D721Med (cell line): ENCODE measurements at regions not wholly inside any gene's neighbourhood (a gene's known extent, or its start where the extent isn't known, plus 50 kb on each side); places are given as distances from the start of the nearest gene placed in this dataset.
A peak's percentile ranks its signal among the peaks of the same experiment; 100 is the strongest.

Experiments used
- DNase-seq: peaks from one replicate; pipeline ENCODE4 v3.0.0; 2011; ENCODE audit warnings: low spot score; ENCODE audit not compliant: insufficient read length
- FAIRE-seq: peaks from 2 replicates; lab custom pipeline; 2011; peaks lifted over from hg19 to GRCh38; lab: Jason Lieb, UNC
- TF ChIP-seq, protein P1 (sequence below): IDR thresholded peaks from 2 replicates; pipeline ENCODE4 v1.5.1; 2012; ENCODE audit warnings: mild to moderate bottlenecking, control low read depth; ENCODE audit not compliant: insufficient read depth; ENCODE audit errors: missing control alignments

DNA sequence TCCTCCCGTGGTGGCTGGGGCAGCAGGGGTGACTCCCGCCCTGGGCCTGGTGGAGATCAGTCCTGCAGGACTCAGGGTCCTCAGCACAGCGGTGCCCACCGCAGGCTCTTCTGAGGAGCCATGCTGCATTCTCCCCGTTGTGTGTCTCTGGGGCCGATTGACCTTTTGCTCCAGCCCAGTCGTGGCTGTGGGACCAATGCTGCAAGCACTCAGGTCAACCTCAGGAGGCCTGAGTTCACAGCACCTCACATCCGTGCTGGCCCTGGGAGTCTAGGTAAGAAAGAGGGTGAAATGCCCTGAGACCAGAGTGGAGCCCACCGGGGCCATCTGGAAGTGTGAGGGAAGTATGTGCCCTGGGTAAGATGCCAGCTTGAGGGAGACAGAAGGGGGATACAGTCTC lies 316.1 kb upstream of the B3GAT1 start:
- no peak for FAIRE-seq
- no peak for DNase-seq
- TF ChIP-seq, protein P1, sequence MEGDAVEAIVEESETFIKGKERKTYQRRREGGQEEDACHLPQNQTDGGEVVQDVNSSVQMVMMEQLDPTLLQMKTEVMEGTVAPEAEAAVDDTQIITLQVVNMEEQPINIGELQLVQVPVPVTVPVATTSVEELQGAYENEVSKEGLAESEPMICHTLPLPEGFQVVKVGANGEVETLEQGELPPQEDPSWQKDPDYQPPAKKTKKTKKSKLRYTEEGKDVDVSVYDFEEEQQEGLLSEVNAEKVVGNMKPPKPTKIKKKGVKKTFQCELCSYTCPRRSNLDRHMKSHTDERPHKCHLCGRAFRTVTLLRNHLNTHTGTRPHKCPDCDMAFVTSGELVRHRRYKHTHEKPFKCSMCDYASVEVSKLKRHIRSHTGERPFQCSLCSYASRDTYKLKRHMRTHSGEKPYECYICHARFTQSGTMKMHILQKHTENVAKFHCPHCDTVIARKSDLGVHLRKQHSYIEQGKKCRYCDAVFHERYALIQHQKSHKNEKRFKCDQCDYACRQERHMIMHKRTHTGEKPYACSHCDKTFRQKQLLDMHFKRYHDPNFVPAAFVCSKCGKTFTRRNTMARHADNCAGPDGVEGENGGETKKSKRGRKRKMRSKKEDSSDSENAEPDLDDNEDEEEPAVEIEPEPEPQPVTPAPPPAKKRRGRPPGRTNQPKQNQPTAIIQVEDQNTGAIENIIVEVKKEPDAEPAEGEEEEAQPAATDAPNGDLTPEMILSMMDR = no peak

DNA sequence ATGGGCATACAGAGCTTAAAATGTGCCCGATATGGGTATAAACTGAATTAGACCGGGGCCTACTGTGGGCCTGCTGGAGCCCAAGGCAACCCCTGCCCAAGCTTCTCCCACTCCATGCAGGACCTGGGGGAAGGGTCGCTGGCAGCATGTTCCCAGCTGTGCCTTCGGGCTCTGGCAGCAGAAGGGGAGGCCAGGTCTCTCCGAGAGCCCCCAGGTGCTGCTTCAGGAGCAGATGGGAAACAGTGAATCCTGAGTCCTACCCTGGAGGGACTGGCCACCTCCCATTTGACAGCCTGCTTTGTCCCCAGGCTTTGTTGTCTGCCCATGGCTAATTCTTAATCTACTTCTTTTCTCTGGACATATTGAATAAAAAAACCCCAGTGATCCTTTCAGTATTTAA lies 315.6 kb upstream of the B3GAT1 start:
- DNase-seq (no peak), FAIRE-seq (no peak)
- TF ChIP-seq, protein P1 = no peak

DNA sequence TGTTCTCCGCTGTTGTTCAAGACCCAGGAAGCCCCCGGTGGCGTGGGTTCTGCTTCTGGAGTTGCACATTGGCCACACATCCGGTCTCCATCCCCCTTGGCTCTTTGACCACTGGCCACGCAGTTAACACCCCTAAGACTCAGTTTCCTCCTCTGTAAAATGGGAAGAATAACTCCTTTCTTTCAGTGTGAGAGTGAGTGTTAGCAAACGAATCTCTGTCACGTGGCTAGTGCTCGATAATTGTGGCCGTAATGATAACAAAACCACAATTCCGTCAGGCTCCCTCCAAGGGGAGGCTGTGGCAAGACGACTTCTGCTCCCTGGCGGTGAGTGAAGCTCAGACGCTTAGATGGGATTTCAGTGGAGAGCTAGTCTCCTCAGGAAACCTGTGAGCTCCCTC lies 315.2 kb upstream of the B3GAT1 start:
- FAIRE-seq = no peak
- TF ChIP-seq, protein P1 = peak; percentile 15
- no peak for DNase-seq

DNA sequence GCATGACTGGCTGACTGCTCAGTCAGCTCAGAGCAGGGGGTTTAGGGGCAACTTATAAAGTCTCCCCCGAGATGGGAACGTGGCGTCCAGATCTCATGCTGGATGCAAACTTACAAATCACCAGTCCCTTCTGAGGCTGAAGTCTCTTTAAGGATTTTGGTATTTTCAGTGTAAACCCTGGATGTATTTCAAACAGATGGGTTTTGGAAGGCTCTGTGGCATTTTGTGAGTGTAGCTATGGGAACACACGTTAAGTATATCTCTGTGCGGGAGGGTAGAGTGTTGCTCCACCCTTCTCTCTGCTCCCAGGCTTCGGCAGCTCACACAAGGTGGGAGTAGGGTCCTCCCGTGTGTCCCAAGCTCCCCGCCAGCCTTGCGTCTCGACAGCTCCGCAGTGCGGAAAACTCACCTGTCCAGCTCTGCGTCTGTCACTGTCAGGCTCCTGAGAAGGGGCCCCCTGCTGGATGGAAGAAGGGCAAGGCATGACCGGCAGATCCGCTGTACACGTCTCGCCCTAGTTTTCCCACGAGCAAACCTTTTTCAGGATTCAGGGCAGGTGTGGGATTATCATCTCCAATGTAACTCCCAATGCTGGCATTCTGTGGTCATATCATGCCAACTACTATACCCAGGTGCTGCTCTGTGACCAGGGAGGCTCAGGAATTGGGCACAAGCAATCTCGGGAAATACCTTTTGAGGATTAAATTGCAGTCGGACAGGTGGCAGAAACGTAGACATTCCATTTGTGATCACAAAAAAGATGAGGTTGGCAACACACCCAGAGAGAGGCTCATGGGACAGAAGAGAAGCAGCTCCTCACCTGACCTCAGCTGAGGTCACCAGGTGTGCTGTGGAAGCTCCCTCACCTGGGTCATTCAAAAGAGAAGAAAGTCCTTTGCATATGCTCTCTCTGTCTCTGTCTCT lies 313.9 kb upstream of the B3GAT1 start:
- DNase-seq = no peak
- FAIRE-seq = no peak

DNA sequence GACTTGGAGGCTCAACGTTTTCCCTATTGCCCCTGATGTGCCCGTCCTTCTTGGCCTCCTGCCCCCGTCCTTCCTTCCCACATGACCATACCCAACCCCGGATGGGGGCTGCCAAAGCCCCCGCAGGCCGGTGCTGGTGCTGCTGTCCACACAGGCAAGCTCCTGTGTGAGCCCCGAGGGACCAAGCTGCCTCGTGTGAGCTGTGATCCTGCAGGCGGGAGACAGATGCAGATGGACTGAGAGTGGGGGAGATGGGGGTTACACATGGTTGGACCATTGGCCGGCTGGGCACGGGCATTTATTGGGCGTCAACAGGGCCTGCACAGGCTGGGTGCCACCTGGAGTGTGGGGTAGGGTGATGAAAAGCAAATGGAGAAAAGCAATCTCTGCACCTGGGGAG lies 313.2 kb upstream of the B3GAT1 start:
- TF ChIP-seq, protein P1 = no peak
- FAIRE-seq (no peak), DNase-seq (no peak)

More for the DNA sequence above, 313.9 kb upstream of the B3GAT1 start:
- TF ChIP-seq, protein P1 = peak; percentile 20

DNA sequence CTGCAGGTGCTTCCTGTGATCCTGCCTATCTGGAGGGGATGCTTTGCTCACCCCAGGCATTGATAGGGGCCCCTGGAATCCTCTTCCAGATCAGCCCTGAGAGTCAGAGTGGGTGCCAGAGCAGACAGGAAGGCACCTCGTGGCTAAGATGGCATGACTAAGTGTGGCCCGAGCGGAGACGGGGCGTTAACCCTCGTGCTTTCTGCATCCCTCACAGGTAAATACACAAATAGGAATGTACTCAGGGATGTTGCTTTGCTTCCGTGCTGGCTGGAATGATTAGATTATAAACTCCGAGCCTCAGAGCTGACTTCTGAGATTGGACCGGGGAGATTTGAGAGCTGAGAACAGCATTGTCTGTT lies 312.7 kb upstream of the B3GAT1 start:
- no peak for FAIRE-seq
- no peak for DNase-seq
- TF ChIP-seq, protein P1 = no peak
